Astrocyte (in vitro differentiated cells and primary cell): ENCODE measurements at regions not wholly inside any gene's neighbourhood (a gene's known extent, or its start where the extent isn't known, plus 50 kb on each side); places are given as distances from the start of the nearest gene placed in this dataset.

Experiments
- DNase-seq: peaks from one replicate; pipeline ENCODE4 v3.0.0-alpha.2; 2010; ENCODE audit warnings: low read depth
- FAIRE-seq: peaks from 2 replicates; lab custom pipeline; 2011; peaks lifted over from hg19 to GRCh38; lab: Jason Lieb, UNC
- H2AFZ ChIP-seq: 2 replicates; pipeline ENCODE4 v1.6.0; 2012; ENCODE audit warnings: low read depth, low read length, inconsistent platforms
- H3K27ac ChIP-seq: 2 replicates; pipeline ENCODE4 v1.5.1; 2011; ENCODE audit warnings: low read depth, low read length, inconsistent platforms
- H3K27me3 ChIP-seq: 2 replicates; pipeline ENCODE4 v1.6.0; 2011; ENCODE audit warnings: low read length, inconsistent platforms; ENCODE audit not compliant: insufficient read depth
- H3K36me3 ChIP-seq: 2 replicates; pipeline ENCODE4 v1.5.1; 2011; ENCODE audit warnings: low read length, inconsistent platforms; ENCODE audit not compliant: insufficient read depth
- H3K4me1 ChIP-seq: 2 replicates; pipeline ENCODE4 v1.5.1; 2011; ENCODE audit warnings: low read length, inconsistent platforms; ENCODE audit not compliant: insufficient read depth
- H3K4me2 ChIP-seq: 2 replicates; pipeline ENCODE4 v1.6.0; 2012; ENCODE audit warnings: low read length, inconsistent platforms
- H3K4me3 ChIP-seq: 2 replicates; pipeline ENCODE4 v1.5.1; 2011; ENCODE audit warnings: low read depth, mild to moderate bottlenecking, low read length, inconsistent platforms; ENCODE audit not compliant: insufficient read depth
- H3K79me2 ChIP-seq: 2 replicates; pipeline ENCODE4 v1.6.0; 2012; ENCODE audit warnings: mild to moderate bottlenecking, low read length, inconsistent platforms; ENCODE audit not compliant: insufficient read depth
- H3K9ac ChIP-seq: 2 replicates; pipeline ENCODE4 v1.6.0; 2012; ENCODE audit warnings: mild to moderate bottlenecking, low read length, inconsistent platforms
- H3K9me3 ChIP-seq: 2 replicates; pipeline ENCODE4 v1.5.1; 2012; ENCODE audit warnings: low read depth, mild to moderate bottlenecking, low read length, inconsistent platforms; ENCODE audit not compliant: insufficient read depth
- H4K20me1 ChIP-seq: 2 replicates; pipeline ENCODE4 v1.6.0; 2012; ENCODE audit warnings: low read length, inconsistent platforms; ENCODE audit not compliant: insufficient read depth
- H3K27ac Mint-ChIP-seq: one replicate; pipeline ENCODE4 v1.8.0; 2021; ENCODE audit warnings: mild to moderate bottlenecking, mixed read lengths; ENCODE audit not compliant: unreplicated experiment
- H3K27me3 Mint-ChIP-seq: one replicate; pipeline ENCODE4 v1.8.0; 2021; ENCODE audit warnings: low read depth, mixed read lengths; ENCODE audit not compliant: unreplicated experiment
- H3K36me3 Mint-ChIP-seq: one replicate; pipeline ENCODE4 v1.8.0; 2021; ENCODE audit warnings: low read depth, mixed read lengths; ENCODE audit not compliant: unreplicated experiment
- H3K4me1 Mint-ChIP-seq: one replicate; pipeline ENCODE4 v1.8.0; 2021; ENCODE audit warnings: low read depth, mixed read lengths; ENCODE audit not compliant: unreplicated experiment
- H3K4me3 Mint-ChIP-seq: one replicate; pipeline ENCODE4 v1.8.0; 2021; ENCODE audit warnings: mild to moderate bottlenecking, moderate library complexity, mixed read lengths; ENCODE audit not compliant: unreplicated experiment
- H3K9me3 Mint-ChIP-seq: one replicate; pipeline ENCODE4 v1.8.0; 2021; ENCODE audit warnings: mild to moderate bottlenecking, mixed read lengths; ENCODE audit not compliant: unreplicated experiment
- CTCF ChIP-seq: IDR thresholded peaks from 2 replicates; pipeline ENCODE4 v1.5.1; 2011; ENCODE audit warnings: low read depth, mild to moderate bottlenecking, inconsistent platforms, low read length, moderate library complexity; ENCODE audit not compliant: insufficient read depth
- EZH2 ChIP-seq: IDR thresholded peaks from 2 replicates; pipeline ENCODE4 v1.6.1; 2012; ENCODE audit warnings: mild to moderate bottlenecking, low read length, inconsistent platforms; ENCODE audit not compliant: insufficient read depth

- no peak overlapping the region for H3K27ac ChIP-seq
- no peak overlapping the region for H2AFZ ChIP-seq
- FAIRE-seq (no peak), DNase-seq (no peak)
- H3K4me2 ChIP-seq: no peak overlapping the region
- TF ChIP-seq EZH2 (no peak), CTCF (no peak)
- no peak overlapping the region for H3K27ac Mint-ChIP-seq
- H4K20me1 ChIP-seq: no peaks in the 10 kb centered on the region
- no peaks in the 10 kb centered on the region for H3K9me3 ChIP-seq
- H3K9me3 Mint-ChIP-seq: no peaks in the 10 kb centered on the region
- peaks cover 3% of the 10 kb centered on the region for H3K27me3 ChIP-seq
- H3K79me2 ChIP-seq: no peaks in the 10 kb centered on the region
- peaks cover 32% of the 10 kb centered on the region for H3K4me1 Mint-ChIP-seq
- H3K4me3 Mint-ChIP-seq: no peak overlapping the region
- peaks cover 15% of the 10 kb centered on the region for H3K27me3 Mint-ChIP-seq
- H3K36me3 Mint-ChIP-seq: no peaks in the 10 kb centered on the region
- no peaks in the 10 kb centered on the region for H3K36me3 ChIP-seq
- H3K9ac ChIP-seq: no peak overlapping the region
- peaks cover 27% of the 10 kb centered on the region for H3K4me1 ChIP-seq
- H3K4me3 ChIP-seq: no peak overlapping the region
Measured at GRCh38 chr1:38128511-38128910, 81.9 kb upstream of the POU3F1 start.

GRCh38 chr1:38127428-38127827, 80.8 kb upstream of the POU3F1 start:
- H3K4me3 Mint-ChIP-seq: no peak overlapping the region
- peaks cover 15% of the 10 kb centered on the region for H3K27me3 Mint-ChIP-seq
- Histone ChIP-seq H3K36me3 (no peaks in the 10 kb centered on the region), H3K4me3 (no peak overlapping the region), H3K27me3 (no peaks in the 10 kb centered on the region), H3K79me2 (no peaks in the 10 kb centered on the region), H3K9me3 (no peaks in the 10 kb centered on the region), H3K27ac (no peak overlapping the region), H4K20me1 (no peaks in the 10 kb centered on the region), H3K4me2 (no peak overlapping the region), H3K9ac (no peak overlapping the region), H2AFZ (no peak overlapping the region), H3K4me1 (peaks cover 32% of the 10 kb centered on the region)
- H3K36me3 Mint-ChIP-seq: no peaks in the 10 kb centered on the region
- no peak for FAIRE-seq
- TF ChIP-seq EZH2 (no peak), CTCF (no peak)
- DNase-seq: no peak
- H3K4me1 Mint-ChIP-seq: peaks cover 40% of the 10 kb centered on the region
- H3K9me3 Mint-ChIP-seq: no peaks in the 10 kb centered on the region
- H3K27ac Mint-ChIP-seq: no peak overlapping the region

- peaks cover 28% of the 10 kb centered on the region for H3K4me1 ChIP-seq
- H3K27ac ChIP-seq: no peak overlapping the region
- H2AFZ ChIP-seq: no peak overlapping the region
- FAIRE-seq (no peak), DNase-seq (no peak)
- Mint-ChIP-seq H3K9me3 (no peaks in the 10 kb centered on the region), H3K4me3 (no peak overlapping the region), H3K36me3 (no peaks in the 10 kb centered on the region), H3K4me1 (peaks cover 36% of the 10 kb centered on the region), H3K27me3 (peaks cover 15% of the 10 kb centered on the region), H3K27ac (no peak overlapping the region)
- H4K20me1 ChIP-seq: no peaks in the 10 kb centered on the region
- no peak overlapping the region for H3K9ac ChIP-seq
- no peak overlapping the region for H3K4me3 ChIP-seq
- TF ChIP-seq CTCF (no peak), EZH2 (no peak)
- H3K79me2 ChIP-seq: no peaks in the 10 kb centered on the region
- H3K4me2 ChIP-seq: no peak overlapping the region
- no peaks in the 10 kb centered on the region for H3K36me3 ChIP-seq
- no peaks in the 10 kb centered on the region for H3K27me3 ChIP-seq
- no peaks in the 10 kb centered on the region for H3K9me3 ChIP-seq
Measured at GRCh38 chr1:38126970-38127369, 80.4 kb upstream of the POU3F1 start.
